Keratinocyte (primary cell): ENCODE measurements at regions not wholly inside any gene's neighbourhood (a gene's known extent, or its start where the extent isn't known, plus 50 kb on each side); places are given as distances from the start of the nearest gene placed in this dataset.

ENCODE experiments used
- DNase-seq: peaks from one replicate; pipeline ENCODE4 v3.0.0-alpha.2; 2011; ENCODE audit warnings: low read depth, missing footprints, low spot score
- FAIRE-seq: peaks from 2 replicates; lab custom pipeline; 2011; peaks lifted over from hg19 to GRCh38; lab: Jason Lieb, UNC
- H2AFZ ChIP-seq: 2 replicates; pipeline ENCODE4 v1.6.0; 2012; ENCODE audit warnings: low read length, control low read depth, inconsistent platforms; ENCODE audit not compliant: control insufficient read depth
- H3K27ac ChIP-seq: 2 replicates; pipeline ENCODE4 v1.5.1; 2011; ENCODE audit warnings: low read length; ENCODE audit not compliant: control insufficient read depth, insufficient read depth
- H3K27me3 ChIP-seq: 3 replicates; pipeline ENCODE4 v1.6.0; 2011; ENCODE audit warnings: low read length; ENCODE audit not compliant: control insufficient read depth, insufficient read depth; ENCODE audit errors: extremely low read depth
- H3K36me3 ChIP-seq, 2 experiments: 2 replicates in 1 of 2; 3 replicates in 1 of 2; pipeline ENCODE4 v1.5.1; 2011; ENCODE audit warnings: low read length in 2 of 2, mild to moderate bottlenecking in 1 of 2; ENCODE audit not compliant: control insufficient read depth in 2 of 2, insufficient read depth in 2 of 2; ENCODE audit errors: extremely low read depth in 1 of 2
- H3K4me1 ChIP-seq: 3 replicates; pipeline ENCODE4 v1.5.1; 2011; ENCODE audit warnings: low read length; ENCODE audit not compliant: control insufficient read depth, insufficient read depth; ENCODE audit errors: extremely low read depth
- H3K4me2 ChIP-seq: 3 replicates; pipeline ENCODE4 v1.6.0; 2011; ENCODE audit warnings: low read depth, low read length; ENCODE audit not compliant: control insufficient read depth, insufficient read depth; ENCODE audit errors: extremely low read depth
- H3K4me3 ChIP-seq, 3 experiments: fragments of 200-600 bp in 1 of 3; sonication (generic) in 1 of 3; 2 replicates in 2 of 3; 3 replicates in 1 of 3; pipeline ENCODE4 v1.5.1; 2011 to 2016; ENCODE audit warnings: low read length in 3 of 3, mild to moderate bottlenecking in 3 of 3, control low read depth in 2 of 3, inconsistent platforms in 1 of 3, low read depth in 1 of 3, mixed read lengths in 1 of 3, mixed run types in 1 of 3, moderate library complexity in 1 of 3; ENCODE audit not compliant: control insufficient read depth in 2 of 3, insufficient read depth in 2 of 3; ENCODE audit errors: extremely low read depth in 1 of 3
- H3K79me2 ChIP-seq: 2 replicates; pipeline ENCODE4 v1.6.0; 2012; ENCODE audit warnings: low read length; ENCODE audit not compliant: control insufficient read depth, insufficient read depth
- H3K9ac ChIP-seq: 3 replicates; pipeline ENCODE4 v1.6.0; 2011; ENCODE audit warnings: low read length; ENCODE audit not compliant: control insufficient read depth, insufficient read depth; ENCODE audit errors: extremely low read depth
- H3K9me1 ChIP-seq: 3 replicates; pipeline ENCODE4 v1.6.0; 2011; ENCODE audit warnings: low read length; ENCODE audit not compliant: control insufficient read depth, insufficient read depth; ENCODE audit errors: extremely low read depth
- H3K9me3 ChIP-seq: 2 replicates; pipeline ENCODE4 v1.5.1; 2012; ENCODE audit warnings: low read depth, low read length; ENCODE audit not compliant: control insufficient read depth
- H4K20me1 ChIP-seq: 3 replicates; pipeline ENCODE4 v1.6.0; 2011; ENCODE audit warnings: low read length; ENCODE audit not compliant: control insufficient read depth, insufficient read depth; ENCODE audit errors: extremely low read depth
- CTCF ChIP-seq, 3 experiments: IDR thresholded peaks in 1 of 3; conservative IDR thresholded peaks in 1 of 3; optimal IDR thresholded peaks in 1 of 3; 2 replicates in 2 of 3; 3 replicates in 1 of 3; pipeline versions ENCODE3 to v1.5.1; 2011; ENCODE audit warnings: low read length in 3 of 3, mild to moderate bottlenecking in 3 of 3, moderate library complexity in 2 of 3, control low read depth in 1 of 3, inconsistent platforms in 1 of 3; ENCODE audit not compliant: insufficient read depth in 2 of 3; ENCODE audit errors: extremely low read depth in 1 of 3
- EZH2 ChIP-seq: IDR thresholded peaks from one replicate; pipeline ENCODE4 v1.6.1; 2012; ENCODE audit warnings: inconsistent platforms, mild to moderate bottlenecking, low read length, moderate library complexity
- dilution Hi-C: fragments of 300-500 bp; cut with MboI; formaldehyde crosslinking; loops from one replicate; pipeline ENCODE4 v1.7.0; 2020; ENCODE audit warnings: low sequenced_read_pairs; ENCODE audit not compliant: extremely low pct_ligation_motif_present

GRCh38 chr4:127410201-127410600, 222.6 kb upstream of the INTU start:
- Histone ChIP-seq H3K4me1 (no peaks in the 10 kb centered on the region), H3K9me3 (no peaks in the 10 kb centered on the region), H3K4me2 (no peak overlapping the region), H2AFZ (no peak overlapping the region), H3K27ac (no peak overlapping the region), H3K9me1 (no peaks in the 10 kb centered on the region), H3K79me2 (no peaks in the 10 kb centered on the region), H3K9ac (no peak overlapping the region), H4K20me1 (no peaks in the 10 kb centered on the region), H3K27me3 (no peaks in the 10 kb centered on the region), H3K4me3 (no peak overlapping the region), H3K36me3 (no peaks in the 10 kb centered on the region)
- TF ChIP-seq CTCF (optimal IDR thresholded peaks at IDR 0.05 in 1 of 3, IDR thresholded peaks at IDR 0.05 in 1 of 3, conservative IDR thresholded peaks at IDR 0.05 in 1 of 3; ENCODE audit: extremely low read depth in 1 of 3, insufficient read depth in 2 of 3, low read length in 3 of 3) = no peak
- no peak for TF ChIP-seq EZH2
- dilution Hi-C loops = no loop called here
- FAIRE-seq (no peak), DNase-seq (no peak)

GRCh38 chr4:127410644-127411043, 222.1 kb upstream of the INTU start:
- Histone ChIP-seq H3K9me1 (no peaks in the 10 kb centered on the region), H2AFZ (no peak overlapping the region), H3K27ac (no peak overlapping the region), H3K4me2 (no peak overlapping the region), H3K36me3 (no peaks in the 10 kb centered on the region), H3K4me1 (no peaks in the 10 kb centered on the region), H3K9me3 (no peaks in the 10 kb centered on the region), H3K9ac (no peak overlapping the region), H3K27me3 (no peaks in the 10 kb centered on the region), H3K79me2 (no peaks in the 10 kb centered on the region), H3K4me3 (no peak overlapping the region), H4K20me1 (no peaks in the 10 kb centered on the region)
- FAIRE-seq = no peak
- dilution Hi-C loops = no loop called here
- TF ChIP-seq EZH2 (no peak), CTCF (optimal IDR thresholded peaks at IDR 0.05 in 1 of 3, IDR thresholded peaks at IDR 0.05 in 1 of 3, conservative IDR thresholded peaks at IDR 0.05 in 1 of 3; ENCODE audit: extremely low read depth in 1 of 3, insufficient read depth in 2 of 3, low read length in 3 of 3) (no peak)
- DNase-seq = no peak
